ENCODE measurements at regions not wholly inside any gene's neighbourhood (a gene's known extent, or its start where the extent isn't known, plus 50 kb on each side); places are given as distances from the start of the nearest gene placed in this dataset.

DNA sequence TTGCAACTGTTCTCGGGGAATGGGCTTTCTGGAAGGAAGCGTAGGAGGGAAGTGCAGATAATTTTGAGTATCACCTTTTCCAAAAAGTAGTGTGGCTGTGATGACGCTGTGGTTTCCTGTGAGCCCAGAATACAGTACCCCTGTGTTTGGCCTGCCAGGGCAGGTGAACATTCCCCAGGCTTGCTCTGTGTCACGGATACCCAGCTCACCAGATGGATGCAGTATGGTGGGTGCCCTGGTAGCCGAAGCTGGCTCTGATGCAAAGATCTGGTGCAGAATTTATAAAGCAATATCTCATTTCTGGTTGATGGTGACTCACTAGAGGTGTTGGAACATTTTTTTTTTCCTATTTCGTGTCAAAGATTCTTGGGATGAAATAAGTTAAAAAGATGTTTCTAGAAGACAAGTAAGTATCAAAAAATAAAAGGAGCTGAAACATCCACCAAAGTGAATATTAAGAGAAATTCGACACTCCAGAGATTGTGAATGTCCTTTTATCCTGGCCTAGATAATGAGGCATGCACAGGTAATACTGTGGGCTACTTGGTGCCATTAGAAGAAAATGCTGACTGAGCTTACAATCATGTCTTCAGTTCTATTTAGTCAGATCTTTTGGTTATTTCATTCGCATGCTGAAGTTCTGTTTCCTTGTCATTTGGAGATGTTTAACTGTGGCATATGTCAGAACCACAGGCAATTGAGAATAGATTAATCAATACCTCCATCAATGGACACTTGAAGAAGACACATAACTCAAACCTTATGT is 200.1 kb downstream of the GADD45G start:
- TF ChIP-seq, protein P1, sequence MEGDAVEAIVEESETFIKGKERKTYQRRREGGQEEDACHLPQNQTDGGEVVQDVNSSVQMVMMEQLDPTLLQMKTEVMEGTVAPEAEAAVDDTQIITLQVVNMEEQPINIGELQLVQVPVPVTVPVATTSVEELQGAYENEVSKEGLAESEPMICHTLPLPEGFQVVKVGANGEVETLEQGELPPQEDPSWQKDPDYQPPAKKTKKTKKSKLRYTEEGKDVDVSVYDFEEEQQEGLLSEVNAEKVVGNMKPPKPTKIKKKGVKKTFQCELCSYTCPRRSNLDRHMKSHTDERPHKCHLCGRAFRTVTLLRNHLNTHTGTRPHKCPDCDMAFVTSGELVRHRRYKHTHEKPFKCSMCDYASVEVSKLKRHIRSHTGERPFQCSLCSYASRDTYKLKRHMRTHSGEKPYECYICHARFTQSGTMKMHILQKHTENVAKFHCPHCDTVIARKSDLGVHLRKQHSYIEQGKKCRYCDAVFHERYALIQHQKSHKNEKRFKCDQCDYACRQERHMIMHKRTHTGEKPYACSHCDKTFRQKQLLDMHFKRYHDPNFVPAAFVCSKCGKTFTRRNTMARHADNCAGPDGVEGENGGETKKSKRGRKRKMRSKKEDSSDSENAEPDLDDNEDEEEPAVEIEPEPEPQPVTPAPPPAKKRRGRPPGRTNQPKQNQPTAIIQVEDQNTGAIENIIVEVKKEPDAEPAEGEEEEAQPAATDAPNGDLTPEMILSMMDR (IDR thresholded peaks at IDR 0.05; ENCODE audit: poor library complexity, severe bottlenecking), result no peak
- no peak for TF ChIP-seq EZH2 (IDR thresholded peaks at IDR 0.05; ENCODE audit: borderline replicate concordance, insufficient read depth, low read length, poor library complexity, severe bottlenecking)
